Epithelial cell of proximal tubule (primary cell): ENCODE measurements at regions not wholly inside any gene's neighbourhood (a gene's known extent, or its start where the extent isn't known, plus 50 kb on each side); places are given as distances from the start of the nearest gene placed in this dataset.
"Not testable (repeated sequence)": the region's sequence is repeated elsewhere in the genome, so short reads cannot be mapped to it uniquely, and the experiment has no call there.

ENCODE experiments used
- DNase-seq: peaks from one replicate; pipeline ENCODE4 v3.0.0-alpha.2; 2011; ENCODE audit warnings: low read depth
- H3K4me3 ChIP-seq: 2 replicates; pipeline ENCODE4 v1.5.1; 2011; ENCODE audit warnings: low read depth, mild to moderate bottlenecking, low read length
- CTCF ChIP-seq: conservative IDR thresholded peaks from 2 replicates; pipeline ENCODE4 v1.5.1; 2012; ENCODE audit warnings: low read depth, mild to moderate bottlenecking, low read length

GRCh38 chr5:127210042-127210441 lies 80.6 kb upstream of the MEGF10 start:
- no peak for DNase-seq
- TF ChIP-seq CTCF = no peak
- no peak overlapping the region for H3K4me3 ChIP-seq

GRCh38 chr5:127213231-127213630 lies 77.4 kb upstream of the MEGF10 start:
- no peak for DNase-seq
- no peak for TF ChIP-seq CTCF
- no peak overlapping the region for H3K4me3 ChIP-seq

GRCh38 chr5:127216143-127216542 lies 74.5 kb upstream of the MEGF10 start:
- H3K4me3 ChIP-seq = no peak overlapping the region
- no peak for DNase-seq
- TF ChIP-seq CTCF = no peak

- TF ChIP-seq CTCF = no peak
- DNase-seq = no peak
- H3K4me3 ChIP-seq = no peak overlapping the region
Observed at GRCh38 chr5:127216898-127217675, 73.5 kb upstream of the MEGF10 start.

- H3K4me3 ChIP-seq, DNase-seq: not testable (repeated sequence)
Observed at GRCh38 chr5:127221936-127222335, 68.7 kb upstream of the MEGF10 start.

GRCh38 chr5:127222571-127223156 lies 67.9 kb upstream of the MEGF10 start:
- H3K4me3 ChIP-seq, DNase-seq: not testable (repeated sequence)

GRCh38 chr5:127223256-127223974 lies 67.2 kb upstream of the MEGF10 start:
- H3K4me3 ChIP-seq = no peak overlapping the region
- TF ChIP-seq CTCF = no peak

More at GRCh38 chr5:127223256-127223974, 67.2 kb upstream of the MEGF10 start:
- DNase-seq = no peak
